GM23338 (cell line): ENCODE measurements at regions not wholly inside any gene's neighbourhood (a gene's known extent, or its start where the extent isn't known, plus 50 kb on each side); places are given as distances from the start of the nearest gene placed in this dataset.

Source experiments
- ATAC-seq: fragments of 200-7000 bp; cut with Tn5 transposase; 3 replicates; pipeline ENCODE4 v1.9.1; 2020
- DNase-seq: peaks from one replicate; pipeline ENCODE4 v3.0.0-alpha.2; 2015; ENCODE audit warnings: low spot score
- H2AFZ ChIP-seq: fragments of 200-600 bp; sonication (generic); 2 replicates; pipeline ENCODE4 v1.8.0; 2016; ENCODE audit warnings: antibody characterized with exemption, mild to moderate bottlenecking, moderate library complexity
- H3F3A ChIP-seq: fragments of 200-600 bp; sonication (generic); replicated peaks from 2 replicates; pipeline ENCODE4 v1.8.0; 2017; ENCODE audit warnings: antibody characterized with exemption, mixed run types, low read depth
- H3K27ac ChIP-seq: fragments of 200-600 bp; sonication (generic); 2 replicates; pipeline ENCODE4 v1.6.1; 2016; ENCODE audit warnings: low read depth
- H3K27me3 ChIP-seq: fragments of 200-600 bp; sonication (generic); 2 replicates; pipeline ENCODE4 v1.8.0; 2016; ENCODE audit warnings: mild to moderate bottlenecking, mixed run types, moderate library complexity; ENCODE audit not compliant: insufficient read depth
- H3K36me3 ChIP-seq: fragments of 200-600 bp; sonication (generic); 2 replicates; pipeline ENCODE4 v1.8.0; 2016; ENCODE audit warnings: mild to moderate bottlenecking; ENCODE audit not compliant: insufficient read depth
- H3K4me1 ChIP-seq: fragments of 200-600 bp; sonication (generic); 2 replicates; pipeline ENCODE4 v1.8.0; 2016; ENCODE audit warnings: mild to moderate bottlenecking, moderate library complexity; ENCODE audit not compliant: insufficient read depth
- H3K4me2 ChIP-seq: fragments of 200-600 bp; sonication (generic); 2 replicates; pipeline ENCODE4 v1.7.1; 2017; ENCODE audit warnings: mixed run types
- H3K4me3 ChIP-seq: fragments of 200-600 bp; sonication (generic); 2 replicates; pipeline ENCODE4 v1.6.1; 2016; ENCODE audit warnings: mixed run types
- H3K79me2 ChIP-seq: fragments of 200-600 bp; sonication (generic); replicated peaks from 2 replicates; pipeline ENCODE4 v1.8.0; 2017; ENCODE audit warnings: mild to moderate bottlenecking; ENCODE audit not compliant: insufficient read depth
- H3K9me2 ChIP-seq: fragments of 200-600 bp; sonication (generic); 2 replicates; pipeline ENCODE4 v1.8.0; 2017; ENCODE audit not compliant: insufficient read depth
- H4K20me1 ChIP-seq: fragments of 200-600 bp; sonication (generic); replicated peaks from 2 replicates; pipeline ENCODE4 v1.8.0; 2017; ENCODE audit warnings: mild to moderate bottlenecking; ENCODE audit not compliant: insufficient read depth
- H3K27ac Mint-ChIP-seq: 2 replicates; pipeline ENCODE4 v1.8.0; 2020; ENCODE audit warnings: inconsistent platforms, mild to moderate bottlenecking, moderate library complexity, mixed read lengths
- H3K27me3 Mint-ChIP-seq: 3 replicates; pipeline ENCODE4 v1.8.0; 2022; ENCODE audit warnings: low read depth, mild to moderate bottlenecking, moderate library complexity, mixed read lengths, inconsistent platforms; ENCODE audit not compliant: insufficient read depth, poor library complexity
- H3K36me3 Mint-ChIP-seq: 3 replicates; pipeline ENCODE4 v1.8.0; 2021; ENCODE audit warnings: low read depth, mild to moderate bottlenecking, inconsistent platforms, moderate library complexity, mixed read lengths
- H3K4me1 Mint-ChIP-seq: 3 replicates; pipeline ENCODE4 v1.8.0; 2020; ENCODE audit warnings: mild to moderate bottlenecking, inconsistent platforms, mixed read lengths
- H3K4me3 Mint-ChIP-seq: 3 replicates; pipeline ENCODE4 v1.8.0; 2021; ENCODE audit warnings: moderate library complexity, mild to moderate bottlenecking, inconsistent platforms, mixed read lengths
- H3K9me3 Mint-ChIP-seq: 3 replicates; pipeline ENCODE4 v1.8.0; 2020; ENCODE audit warnings: moderate library complexity, mild to moderate bottlenecking, inconsistent platforms, mixed read lengths
- CREB1 ChIP-seq: fragments of 250-450 bp; sonication (Bioruptor Pico); IDR thresholded peaks from 2 replicates; pipeline ENCODE4 v1.5.0; 2020; ENCODE audit warnings: low read depth, mild to moderate bottlenecking, moderate library complexity
- CTCF ChIP-seq, 2 experiments: fragments of 200-600 bp in 1 of 2; sonication (generic) in 1 of 2; conservative IDR thresholded peaks; 2 replicates each; pipeline versions ENCODE4 v1.5.1 to v1.6.1; 2016 to 2017; ENCODE audit warnings: antibody characterized with exemption in 2 of 2, low read depth in 2 of 2, mild to moderate bottlenecking in 2 of 2, moderate library complexity in 1 of 2
- ETS1 ChIP-seq: IDR thresholded peaks from 2 replicates; pipeline ENCODE4 v1.6.1; 2016; ENCODE audit warnings: antibody characterized with exemption
- EZH2 ChIP-seq: fragments of 200-600 bp; sonication (generic); IDR thresholded peaks from one replicate; pipeline ENCODE4 v1.8.0; 2017; ENCODE audit warnings: antibody characterized with exemption, mild to moderate bottlenecking, low read depth; ENCODE audit not compliant: unreplicated experiment
- EZH2phosphoT487 ChIP-seq: fragments of 200-600 bp; sonication (generic); IDR thresholded peaks from one replicate; pipeline ENCODE4 v1.8.1; 2018; ENCODE audit warnings: antibody characterized with exemption; ENCODE audit not compliant: unreplicated experiment
- JUNB ChIP-seq: IDR thresholded peaks from one replicate; pipeline ENCODE4 v1.6.1; 2016; ENCODE audit warnings: antibody characterized with exemption; ENCODE audit not compliant: unreplicated experiment
- NANOG ChIP-seq: IDR thresholded peaks from 2 replicates; pipeline ENCODE4 v1.6.1; 2016; ENCODE audit warnings: antibody characterized with exemption, borderline replicate concordance
- POLR2AphosphoS5 ChIP-seq: IDR thresholded peaks from 2 replicates; pipeline ENCODE4 v1.6.1; 2016; ENCODE audit warnings: antibody characterized with exemption, low read depth
- REST ChIP-seq: IDR thresholded peaks from one replicate; pipeline ENCODE4 v1.6.1; 2018; ENCODE audit warnings: antibody characterized with exemption; ENCODE audit not compliant: unreplicated experiment
- STAT1 ChIP-seq: IDR thresholded peaks from one replicate; pipeline ENCODE4 v1.6.1; 2016; ENCODE audit warnings: antibody characterized with exemption; ENCODE audit not compliant: unreplicated experiment
- ZNF114 ChIP-seq: fragments of 250-450 bp; sonication (Bioruptor Pico); IDR thresholded peaks from 2 replicates; pipeline ENCODE4 v1.5.0; 2020; ENCODE audit warnings: mild to moderate bottlenecking, moderate library complexity
- ZNF331 ChIP-seq: fragments of 250-450 bp; sonication (Bioruptor Pico); IDR thresholded peaks from 2 replicates; pipeline ENCODE4 v1.5.0; 2020; ENCODE audit warnings: low read depth, mild to moderate bottlenecking, moderate library complexity
- ZNF462 ChIP-seq: fragments of 250-450 bp; sonication (Bioruptor Pico); IDR thresholded peaks from 2 replicates; pipeline ENCODE4 v1.5.0; 2020; ENCODE audit warnings: mild to moderate bottlenecking, moderate library complexity

GRCh38 chr2:136331226-136331625 lies 213.3 kb upstream of the CXCR4 start:
- Histone ChIP-seq H3K36me3 (no peaks in the 10 kb centered on the region), H3K4me2 (no peak overlapping the region), H3K4me3 (no peak overlapping the region), H3K27ac (no peak overlapping the region), H3K4me1 (peaks cover 17% of the 10 kb centered on the region), H3K9me2 (peaks cover 5% of the 10 kb centered on the region), H2AFZ (no peak overlapping the region), H4K20me1 (no peaks in the 10 kb centered on the region), H3F3A (no peaks in the 10 kb centered on the region), H3K27me3 (no peaks in the 10 kb centered on the region), H3K79me2 (no peaks in the 10 kb centered on the region)
- no peak overlapping the region for H3K4me3 Mint-ChIP-seq
- no peaks in the 10 kb centered on the region for H3K36me3 Mint-ChIP-seq
- DNase-seq (no peak), ATAC-seq (no peak)
- H3K27ac Mint-ChIP-seq = no peak overlapping the region
- no peak for TF ChIP-seq EZH2phosphoT487
- no peak for TF ChIP-seq CREB1
- no peak for TF ChIP-seq POLR2AphosphoS5
- TF ChIP-seq JUNB = no peak
- TF ChIP-seq EZH2 = no peak
- no peak for TF ChIP-seq ETS1
- TF ChIP-seq CTCF (conservative IDR thresholded peaks at IDR 0.05; ENCODE audit: low read depth in 2 of 2) = no peak
- TF ChIP-seq REST = no peak
- no peak for TF ChIP-seq NANOG
- TF ChIP-seq ZNF331 = no peak
- no peak for TF ChIP-seq STAT1
- TF ChIP-seq ZNF114 = no peak
- TF ChIP-seq ZNF462 (CRISPR knock-in tag) = no peak
- peaks cover 3% of the 10 kb centered on the region; the same call in 2 of the 3 replicates for H3K9me3 Mint-ChIP-seq
- H3K27me3 Mint-ChIP-seq = peaks cover 10% of the 10 kb centered on the region
- peaks cover 19% of the 10 kb centered on the region for H3K4me1 Mint-ChIP-seq
